ENCODE measurements at regions not wholly inside any gene's neighbourhood (a gene's known extent, or its start where the extent isn't known, plus 50 kb on each side); places are given as distances from the start of the nearest gene placed in this dataset.

DNA sequence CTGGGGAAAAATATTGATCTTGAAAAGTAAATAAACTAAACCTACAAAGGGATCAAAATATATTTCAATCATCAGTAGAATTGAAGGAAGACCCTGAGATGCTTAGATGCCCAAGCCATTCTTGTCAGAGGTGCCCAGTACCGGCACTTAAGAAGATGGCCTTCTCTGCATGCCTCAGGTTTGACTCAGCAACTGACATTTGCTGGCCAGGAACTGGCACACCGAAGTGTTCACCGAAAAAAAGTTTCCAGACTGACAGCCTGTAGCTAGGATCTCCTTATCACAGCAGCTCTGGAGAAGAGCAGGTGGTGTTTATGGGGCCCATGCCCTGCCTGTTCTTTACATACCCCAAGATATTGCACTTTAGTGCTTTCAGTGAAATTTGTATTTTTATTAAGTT, 203.2 kb downstream of the MOXD1 start:
- intact Hi-C loops (cut with micrococcal nuclease; ENCODE audit: unreplicated experiment) (no loop called here), in situ Hi-C loops (cut with MboI) (no loop called here)
- ATAC-seq (no peak), DNase-seq (ENCODE audit: low read depth, low spot score) (no peak), FAIRE-seq (no peak)
- RAD21 ChIA-PET (ENCODE audit: unreplicated experiment), result no interaction called here
- no TSS peak for BruUV-seq (replicated peaks)
- TF ChIP-seq, protein P1, sequence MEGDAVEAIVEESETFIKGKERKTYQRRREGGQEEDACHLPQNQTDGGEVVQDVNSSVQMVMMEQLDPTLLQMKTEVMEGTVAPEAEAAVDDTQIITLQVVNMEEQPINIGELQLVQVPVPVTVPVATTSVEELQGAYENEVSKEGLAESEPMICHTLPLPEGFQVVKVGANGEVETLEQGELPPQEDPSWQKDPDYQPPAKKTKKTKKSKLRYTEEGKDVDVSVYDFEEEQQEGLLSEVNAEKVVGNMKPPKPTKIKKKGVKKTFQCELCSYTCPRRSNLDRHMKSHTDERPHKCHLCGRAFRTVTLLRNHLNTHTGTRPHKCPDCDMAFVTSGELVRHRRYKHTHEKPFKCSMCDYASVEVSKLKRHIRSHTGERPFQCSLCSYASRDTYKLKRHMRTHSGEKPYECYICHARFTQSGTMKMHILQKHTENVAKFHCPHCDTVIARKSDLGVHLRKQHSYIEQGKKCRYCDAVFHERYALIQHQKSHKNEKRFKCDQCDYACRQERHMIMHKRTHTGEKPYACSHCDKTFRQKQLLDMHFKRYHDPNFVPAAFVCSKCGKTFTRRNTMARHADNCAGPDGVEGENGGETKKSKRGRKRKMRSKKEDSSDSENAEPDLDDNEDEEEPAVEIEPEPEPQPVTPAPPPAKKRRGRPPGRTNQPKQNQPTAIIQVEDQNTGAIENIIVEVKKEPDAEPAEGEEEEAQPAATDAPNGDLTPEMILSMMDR (IDR thresholded peaks at IDR 0.05 in 2 of 3, conservative IDR thresholded peaks at IDR 0.05 in 1 of 3; ENCODE audit: control insufficient read depth in 2 of 3, extremely low read depth in 1 of 3, insufficient read depth in 1 of 3, low read depth in 3 of 3, low read length in 3 of 3), result no peak
- no peak for TF ChIP-seq YY1 (IDR thresholded peaks at IDR 0.05; ENCODE audit: low read depth, low read length)
- no peak for TF ChIP-seq TAF1 (IDR thresholded peaks at IDR 0.05; ENCODE audit: borderline replicate concordance, low read depth, low read length)
- TF ChIP-seq ZNF217 (IDR thresholded peaks at IDR 0.05), result no peak
- TF ChIP-seq, protein P2, sequence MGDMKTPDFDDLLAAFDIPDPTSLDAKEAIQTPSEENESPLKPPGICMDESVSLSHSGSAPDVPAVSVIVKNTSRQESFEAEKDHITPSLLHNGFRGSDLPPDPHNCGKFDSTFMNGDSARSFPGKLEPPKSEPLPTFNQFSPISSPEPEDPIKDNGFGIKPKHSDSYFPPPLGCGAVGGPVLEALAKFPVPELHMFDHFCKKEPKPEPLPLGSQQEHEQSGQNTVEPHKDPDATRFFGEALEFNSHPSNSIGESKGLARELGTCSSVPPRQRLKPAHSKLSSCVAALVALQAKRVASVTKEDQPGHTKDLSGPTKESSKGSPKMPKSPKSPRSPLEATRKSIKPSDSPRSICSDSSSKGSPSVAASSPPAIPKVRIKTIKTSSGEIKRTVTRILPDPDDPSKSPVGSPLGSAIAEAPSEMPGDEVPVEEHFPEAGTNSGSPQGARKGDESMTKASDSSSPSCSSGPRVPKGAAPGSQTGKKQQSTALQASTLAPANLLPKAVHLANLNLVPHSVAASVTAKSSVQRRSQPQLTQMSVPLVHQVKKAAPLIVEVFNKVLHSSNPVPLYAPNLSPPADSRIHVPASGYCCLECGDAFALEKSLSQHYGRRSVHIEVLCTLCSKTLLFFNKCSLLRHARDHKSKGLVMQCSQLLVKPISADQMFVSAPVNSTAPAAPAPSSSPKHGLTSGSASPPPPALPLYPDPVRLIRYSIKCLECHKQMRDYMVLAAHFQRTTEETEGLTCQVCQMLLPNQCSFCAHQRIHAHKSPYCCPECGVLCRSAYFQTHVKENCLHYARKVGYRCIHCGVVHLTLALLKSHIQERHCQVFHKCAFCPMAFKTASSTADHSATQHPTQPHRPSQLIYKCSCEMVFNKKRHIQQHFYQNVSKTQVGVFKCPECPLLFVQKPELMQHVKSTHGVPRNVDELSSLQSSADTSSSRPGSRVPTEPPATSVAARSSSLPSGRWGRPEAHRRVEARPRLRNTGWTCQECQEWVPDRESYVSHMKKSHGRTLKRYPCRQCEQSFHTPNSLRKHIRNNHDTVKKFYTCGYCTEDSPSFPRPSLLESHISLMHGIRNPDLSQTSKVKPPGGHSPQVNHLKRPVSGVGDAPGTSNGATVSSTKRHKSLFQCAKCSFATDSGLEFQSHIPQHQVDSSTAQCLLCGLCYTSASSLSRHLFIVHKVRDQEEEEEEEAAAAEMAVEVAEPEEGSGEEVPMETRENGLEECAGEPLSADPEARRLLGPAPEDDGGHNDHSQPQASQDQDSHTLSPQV (IDR thresholded peaks at IDR 0.05), result no peak
- no peak for TF ChIP-seq LARP7 (IDR thresholded peaks at IDR 0.05)
- TF ChIP-seq WRNIP1 (IDR thresholded peaks at IDR 0.05; ENCODE audit: borderline replicate concordance, low read depth, low read length), result no peak
- TF ChIP-seq HDAC2 (IDR thresholded peaks at IDR 0.05), result no peak
- TF ChIP-seq, protein P3, sequence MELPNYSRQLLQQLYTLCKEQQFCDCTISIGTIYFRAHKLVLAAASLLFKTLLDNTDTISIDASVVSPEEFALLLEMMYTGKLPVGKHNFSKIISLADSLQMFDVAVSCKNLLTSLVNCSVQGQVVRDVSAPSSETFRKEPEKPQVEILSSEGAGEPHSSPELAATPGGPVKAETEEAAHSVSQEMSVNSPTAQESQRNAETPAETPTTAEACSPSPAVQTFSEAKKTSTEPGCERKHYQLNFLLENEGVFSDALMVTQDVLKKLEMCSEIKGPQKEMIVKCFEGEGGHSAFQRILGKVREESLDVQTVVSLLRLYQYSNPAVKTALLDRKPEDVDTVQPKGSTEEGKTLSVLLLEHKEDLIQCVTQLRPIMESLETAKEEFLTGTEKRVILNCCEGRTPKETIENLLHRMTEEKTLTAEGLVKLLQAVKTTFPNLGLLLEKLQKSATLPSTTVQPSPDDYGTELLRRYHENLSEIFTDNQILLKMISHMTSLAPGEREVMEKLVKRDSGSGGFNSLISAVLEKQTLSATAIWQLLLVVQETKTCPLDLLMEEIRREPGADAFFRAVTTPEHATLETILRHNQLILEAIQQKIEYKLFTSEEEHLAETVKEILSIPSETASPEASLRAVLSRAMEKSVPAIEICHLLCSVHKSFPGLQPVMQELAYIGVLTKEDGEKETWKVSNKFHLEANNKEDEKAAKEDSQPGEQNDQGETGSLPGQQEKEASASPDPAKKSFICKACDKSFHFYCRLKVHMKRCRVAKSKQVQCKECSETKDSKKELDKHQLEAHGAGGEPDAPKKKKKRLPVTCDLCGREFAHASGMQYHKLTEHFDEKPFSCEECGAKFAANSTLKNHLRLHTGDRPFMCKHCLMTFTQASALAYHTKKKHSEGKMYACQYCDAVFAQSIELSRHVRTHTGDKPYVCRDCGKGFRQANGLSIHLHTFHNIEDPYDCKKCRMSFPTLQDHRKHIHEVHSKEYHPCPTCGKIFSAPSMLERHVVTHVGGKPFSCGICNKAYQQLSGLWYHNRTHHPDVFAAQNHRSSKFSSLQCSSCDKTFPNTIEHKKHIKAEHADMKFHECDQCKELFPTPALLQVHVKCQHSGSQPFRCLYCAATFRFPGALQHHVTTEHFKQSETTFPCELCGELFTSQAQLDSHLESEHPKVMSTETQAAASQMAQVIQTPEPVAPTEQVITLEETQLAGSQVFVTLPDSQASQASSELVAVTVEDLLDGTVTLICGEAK (IDR thresholded peaks at IDR 0.05; ENCODE audit: borderline replicate concordance), result no peak
- no peak for TF ChIP-seq NFIC (IDR thresholded peaks at IDR 0.05; ENCODE audit: low read depth, low read length)
- TF ChIP-seq, protein P4, sequence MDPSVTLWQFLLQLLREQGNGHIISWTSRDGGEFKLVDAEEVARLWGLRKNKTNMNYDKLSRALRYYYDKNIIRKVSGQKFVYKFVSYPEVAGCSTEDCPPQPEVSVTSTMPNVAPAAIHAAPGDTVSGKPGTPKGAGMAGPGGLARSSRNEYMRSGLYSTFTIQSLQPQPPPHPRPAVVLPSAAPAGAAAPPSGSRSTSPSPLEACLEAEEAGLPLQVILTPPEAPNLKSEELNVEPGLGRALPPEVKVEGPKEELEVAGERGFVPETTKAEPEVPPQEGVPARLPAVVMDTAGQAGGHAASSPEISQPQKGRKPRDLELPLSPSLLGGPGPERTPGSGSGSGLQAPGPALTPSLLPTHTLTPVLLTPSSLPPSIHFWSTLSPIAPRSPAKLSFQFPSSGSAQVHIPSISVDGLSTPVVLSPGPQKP (IDR thresholded peaks at IDR 0.05; ENCODE audit: low read depth, low read length), result no peak
- 12% methylated on average over 3 of the region's 3 CpGs for WGBS (ENCODE audit: insufficient coverage, insufficient replicate concordance, low lambda C conversion rate, missing lambda C conversion rate)
- POLR2A ChIA-PET, result no interaction called here
- H3K4me1 ChIP-seq (ENCODE audit: control insufficient read depth, insufficient read depth, low read length), result no peaks in the 10 kb centered on the region
- H3K27me3 ChIP-seq (replicated peaks in 1 of 2; ENCODE audit: control insufficient read depth in 2 of 2, insufficient read depth in 2 of 2, low read length in 1 of 2), result no peaks in the 10 kb centered on the region
- no peaks in the 10 kb centered on the region for H3K36me3 ChIP-seq (ENCODE audit: control insufficient read depth in 2 of 2, insufficient read depth in 2 of 2, low read length in 1 of 2)
- CTCF ChIA-PET, result no interaction called here
- no peaks in the 10 kb centered on the region for H3K79me2 ChIP-seq (ENCODE audit: control insufficient read depth, insufficient read depth, low read length)
- H3K4me2 ChIP-seq (ENCODE audit: control insufficient read depth, insufficient read depth), result no peak overlapping the region
- no peak overlapping the region for H3K4me3 ChIP-seq
- SMC1A ChIA-PET (ENCODE audit: uncharacterized antibody, unreplicated experiment), result no interaction called here
- no peaks in the 10 kb centered on the region for H3K9me3 ChIP-seq (replicated peaks; ENCODE audit: control insufficient read depth, insufficient read depth, low read length)
- H4K20me1 ChIP-seq (ENCODE audit: control insufficient read depth, insufficient read depth), result no peaks in the 10 kb centered on the region
- no peak overlapping the region for H2AFZ ChIP-seq (ENCODE audit: control insufficient read depth, low read depth, low read length)
- no peak overlapping the region for H3K9ac ChIP-seq (ENCODE audit: control insufficient read depth, insufficient read depth, low read length)
- H3K27ac ChIP-seq (ENCODE audit: control insufficient read depth, insufficient read depth), result no peak overlapping the region

Measured in GM12878 (cell line).